Trophoblast cell (in vitro differentiated cells and primary cell): ENCODE measurements at regions not wholly inside any gene's neighbourhood (a gene's known extent, or its start where the extent isn't known, plus 50 kb on each side); places are given as distances from the start of the nearest gene placed in this dataset.
"Not testable (repeated sequence)": the region's sequence is repeated elsewhere in the genome, so short reads cannot be mapped to it uniquely, and the experiment has no call there.

Experiments
- DNase-seq, 2 donors: peaks; one replicate each; pipeline ENCODE4 v3.0.0-alpha.2; 2016
- H2AFZ ChIP-seq: 2 replicates; pipeline ENCODE4 v1.6.1; 2013; ENCODE audit warnings: low read length, moderate library complexity, mild to moderate bottlenecking; ENCODE audit not compliant: insufficient read depth, poor library complexity
- H2AK5ac ChIP-seq: 2 replicates; pipeline ENCODE4 v1.6.1; 2013; ENCODE audit warnings: mild to moderate bottlenecking, low read length
- H2BK120ac ChIP-seq: 2 replicates; pipeline ENCODE4 v1.6.1; 2013; ENCODE audit warnings: low read length, mild to moderate bottlenecking, moderate library complexity; ENCODE audit not compliant: insufficient read depth, poor library complexity
- H2BK12ac ChIP-seq: 2 replicates; pipeline ENCODE4 v1.6.1; 2013; ENCODE audit warnings: mild to moderate bottlenecking, low read length, moderate library complexity
- H2BK5ac ChIP-seq: 2 replicates; pipeline ENCODE4 v1.6.1; 2013; ENCODE audit warnings: low read length, low read depth, moderate library complexity, mild to moderate bottlenecking; ENCODE audit not compliant: poor library complexity
- H3K14ac ChIP-seq: 2 replicates; pipeline ENCODE4 v1.6.1; 2013; ENCODE audit warnings: mild to moderate bottlenecking, low read length
- H3K18ac ChIP-seq: 2 replicates; pipeline ENCODE4 v1.6.1; 2013; ENCODE audit warnings: mild to moderate bottlenecking, low read length
- H3K23ac ChIP-seq: 2 replicates; pipeline ENCODE4 v1.6.1; 2013; ENCODE audit warnings: low read length
- H3K27ac ChIP-seq: 2 replicates; pipeline ENCODE4 v1.5.1; 2013; ENCODE audit warnings: low read depth, mild to moderate bottlenecking, inconsistent platforms, low read length, moderate library complexity
- H3K27me3 ChIP-seq: 2 replicates; pipeline ENCODE4 v1.6.1; 2013; ENCODE audit warnings: inconsistent platforms, mild to moderate bottlenecking, low read length, moderate library complexity; ENCODE audit not compliant: insufficient read depth
- H3K36me3 ChIP-seq, 2 experiments: 1 replicate in 1 of 2; 2 replicates in 1 of 2; pipeline ENCODE4 v1.6.1; 2013; ENCODE audit warnings: low read length in 2 of 2, mild to moderate bottlenecking in 2 of 2, moderate library complexity in 1 of 2; ENCODE audit not compliant: insufficient read depth in 2 of 2, control insufficient read depth in 1 of 2
- H3K4ac ChIP-seq: 2 replicates; pipeline ENCODE4 v1.6.1; 2013; ENCODE audit warnings: low read depth, mild to moderate bottlenecking, low read length, moderate library complexity
- H3K4me1 ChIP-seq, 2 experiments: 1 replicate in 1 of 2; 2 replicates in 1 of 2; pipeline ENCODE4 v1.6.1; 2013; ENCODE audit warnings: low read length in 2 of 2, mild to moderate bottlenecking in 2 of 2, moderate library complexity in 1 of 2; ENCODE audit not compliant: insufficient read depth in 2 of 2, control insufficient read depth in 1 of 2
- H3K4me2 ChIP-seq: 2 replicates; pipeline ENCODE4 v1.6.1; 2013; ENCODE audit warnings: inconsistent platforms, mild to moderate bottlenecking, low read length, moderate library complexity
- H3K4me3 ChIP-seq: 2 replicates; pipeline ENCODE4 v1.5.1; 2013; ENCODE audit warnings: mild to moderate bottlenecking, low read depth, low read length, inconsistent platforms
- H3K79me1 ChIP-seq: one replicate; pipeline ENCODE4 v1.6.1; 2013; ENCODE audit warnings: low read length
- H3K79me2 ChIP-seq: 2 replicates; pipeline ENCODE4 v1.6.1; 2013; ENCODE audit warnings: low read length, mild to moderate bottlenecking; ENCODE audit not compliant: control insufficient read depth, insufficient read depth, poor library complexity
- H3K9ac ChIP-seq: 2 replicates; pipeline ENCODE4 v1.6.1; 2013; ENCODE audit warnings: mild to moderate bottlenecking, low read length
- H3K9me3 ChIP-seq: 2 replicates; pipeline ENCODE4 v1.6.1; 2013; ENCODE audit warnings: low read depth, mild to moderate bottlenecking, control low read depth, inconsistent platforms, low read length; ENCODE audit not compliant: insufficient read depth
- H4K12ac ChIP-seq: 2 replicates; pipeline ENCODE4 v1.6.1; 2013; ENCODE audit warnings: low read depth, mild to moderate bottlenecking, low read length, moderate library complexity
- H4K8ac ChIP-seq: 2 replicates; pipeline ENCODE4 v1.6.1; 2013; ENCODE audit warnings: low read depth, mild to moderate bottlenecking, low read length, moderate library complexity
- H4K91ac ChIP-seq: one replicate; pipeline ENCODE4 v1.6.1; 2013; ENCODE audit warnings: low read depth, mild to moderate bottlenecking, low read length, moderate library complexity
- WGBS: extraction: QIAGEN DNeasy Blood & Tissue Kit; methylation state at CpG from one replicate; pipeline ENCODE4 v1.1.7; 2013; ENCODE audit warnings: missing lambda C conversion rate; ENCODE audit not compliant: insufficient read length, insufficient coverage; ENCODE audit errors: extremely low coverage; 5-methylcytosine and 5-hydroxymethylcytosine counted together

GRCh38 chr5:86689103-86689729 lies 71.5 kb downstream of the COX7C start:
- no peak overlapping the region for H2BK5ac ChIP-seq
- H3K4me3 ChIP-seq: no peak overlapping the region
- H3K79me1 ChIP-seq: no peaks in the 10 kb centered on the region
- H3K4me1 ChIP-seq: no peaks in the 10 kb centered on the region
- H3K79me2 ChIP-seq: no peaks in the 10 kb centered on the region
- H4K91ac ChIP-seq: no peak overlapping the region
- H2AFZ ChIP-seq: no peak overlapping the region
- H3K23ac ChIP-seq: no peak overlapping the region
- no peak for DNase-seq
- no peak overlapping the region for H3K4me2 ChIP-seq
- H3K9me3 ChIP-seq: no peaks in the 10 kb centered on the region
- no peak overlapping the region for H3K27ac ChIP-seq
- H3K18ac ChIP-seq: no peak overlapping the region
- H2BK12ac ChIP-seq: no peak overlapping the region
- no peak overlapping the region for H4K12ac ChIP-seq
- no peak overlapping the region for H3K9ac ChIP-seq
- WGBS: no CpG with 5 or more reads among the region's 1 CpG
- no peak overlapping the region for H3K4ac ChIP-seq
- H3K36me3 ChIP-seq: no peaks in the 10 kb centered on the region
- H2AK5ac ChIP-seq: no peak overlapping the region
- H2BK120ac ChIP-seq: no peak overlapping the region
- no peak overlapping the region for H3K14ac ChIP-seq
- H4K8ac ChIP-seq: no peak overlapping the region
- no peaks in the 10 kb centered on the region for H3K27me3 ChIP-seq

DNA sequence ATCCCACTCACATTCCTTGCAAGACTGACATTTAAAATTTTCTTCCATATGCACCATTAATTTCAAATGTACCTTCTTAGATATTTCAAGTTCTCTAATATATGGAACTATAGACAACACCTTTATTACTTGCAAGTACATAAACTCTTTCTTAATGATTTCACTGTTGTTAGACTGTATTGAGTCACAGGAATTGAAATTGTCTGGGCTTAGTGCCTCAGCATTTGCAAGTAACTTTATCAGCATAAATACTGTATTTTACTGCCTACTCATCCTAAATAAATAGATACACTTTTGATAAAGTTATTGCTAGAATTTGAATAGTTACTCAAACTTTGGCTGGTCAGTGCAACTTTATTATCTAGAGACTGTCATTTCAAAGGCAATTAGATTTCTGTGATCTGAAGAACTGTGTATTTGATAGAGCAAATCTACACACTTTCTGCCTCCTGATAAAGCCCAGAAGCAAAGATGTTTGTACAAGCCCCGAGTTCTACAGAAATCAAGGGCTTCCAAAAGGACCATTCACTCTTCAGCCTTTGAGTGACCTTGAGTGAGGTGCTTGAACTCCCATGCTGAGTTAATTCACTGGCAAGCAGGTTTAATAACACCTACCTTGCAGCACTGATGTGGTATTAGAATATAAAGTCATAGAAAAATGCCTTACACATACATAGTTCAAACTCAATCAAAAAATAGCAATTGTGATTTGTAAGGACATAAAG lies 91.6 kb downstream of the COX7C start:
- no CpG with 5 or more reads among the region's 1 CpG for WGBS
- no peak overlapping the region for H3K4me2 ChIP-seq

GRCh38 chr5:86716121-86716520 lies 98.4 kb downstream of the COX7C start:
- Histone ChIP-seq H3K27ac (no peak overlapping the region), H4K91ac (no peak overlapping the region), H4K8ac (no peak overlapping the region), H2AK5ac (no peak overlapping the region), H2BK120ac (no peak overlapping the region), H3K4me3 (no peak overlapping the region), H3K4me2 (no peak overlapping the region), H3K36me3 (no peaks in the 10 kb centered on the region), H3K14ac (no peak overlapping the region), H3K23ac (no peak overlapping the region), H3K18ac (no peak overlapping the region), H3K79me1 (no peaks in the 10 kb centered on the region), H3K9me3 (no peaks in the 10 kb centered on the region), H3K4ac (no peak overlapping the region), H3K79me2 (no peaks in the 10 kb centered on the region), H4K12ac (no peak overlapping the region), H2BK12ac (no peak overlapping the region), H3K27me3 (no peaks in the 10 kb centered on the region), H3K4me1 (no peaks in the 10 kb centered on the region), H2AFZ (no peak overlapping the region), H2BK5ac (no peak overlapping the region), H3K9ac (no peak overlapping the region)
- DNase-seq: no peak
- WGBS: no CpG with 5 or more reads among the region's 2 CpGs

More for the DNA sequence above, 91.6 kb downstream of the COX7C start:
- Histone ChIP-seq H2BK12ac (no peak overlapping the region), H3K4me3 (no peak overlapping the region), H2BK120ac (no peak overlapping the region), H3K27ac (no peak overlapping the region), H4K91ac (no peak overlapping the region), H3K36me3 (no peaks in the 10 kb centered on the region), H3K9me3 (no peaks in the 10 kb centered on the region), H3K9ac (no peak overlapping the region), H3K4me1 (no peaks in the 10 kb centered on the region), H3K4ac (no peak overlapping the region), H3K14ac (no peak overlapping the region), H2AK5ac (no peak overlapping the region), H3K79me2 (no peaks in the 10 kb centered on the region), H4K12ac (no peak overlapping the region), H2BK5ac (no peak overlapping the region), H3K27me3 (no peaks in the 10 kb centered on the region), H3K79me1 (no peaks in the 10 kb centered on the region), H4K8ac (no peak overlapping the region), H3K23ac (no peak overlapping the region), H3K18ac (no peak overlapping the region), H2AFZ (no peak overlapping the region)
- DNase-seq: no peak

DNA sequence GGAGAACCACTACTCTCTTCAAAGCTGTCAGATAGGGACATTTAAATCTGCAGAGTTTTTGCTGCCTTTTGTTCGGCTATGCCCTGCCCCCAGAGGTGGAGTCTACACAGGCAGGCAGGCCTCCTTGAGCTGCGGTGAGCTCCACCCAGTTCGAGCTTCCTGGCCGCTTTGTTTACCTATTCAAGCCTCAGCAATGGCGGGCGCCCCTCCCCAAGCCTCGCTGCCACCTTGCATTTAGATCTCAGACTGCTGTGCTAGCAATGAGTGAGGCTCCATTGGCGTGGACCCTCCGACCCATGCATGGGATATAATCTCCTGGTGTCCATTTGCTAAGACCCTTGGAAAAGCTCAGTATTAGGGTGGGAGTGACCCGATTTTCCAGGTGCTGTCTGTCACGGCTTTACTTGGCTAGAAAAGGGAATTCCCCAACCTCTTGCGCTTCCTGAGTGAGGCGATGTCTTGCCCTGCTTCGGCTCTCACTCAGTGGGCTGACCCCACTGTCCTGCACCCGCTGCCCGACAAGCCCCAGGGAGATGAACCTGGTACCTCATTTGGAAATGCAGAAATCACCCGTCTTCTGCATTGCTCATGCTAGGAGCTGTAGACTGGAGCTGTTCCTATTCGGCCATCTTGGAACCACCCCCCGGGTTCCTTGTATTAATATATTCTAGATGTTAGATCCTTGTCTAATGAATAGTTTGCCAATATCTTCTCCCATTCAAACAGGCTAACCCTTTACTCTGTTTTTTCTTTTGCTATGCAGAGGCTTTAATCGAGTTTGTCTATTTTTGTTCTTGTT lies 113.8 kb downstream of the COX7C start:
- not testable (repeated sequence) for H3K14ac ChIP-seq, H3K27me3 ChIP-seq, H3K4ac ChIP-seq, H3K18ac ChIP-seq, DNase-seq, H2BK120ac ChIP-seq, H2BK12ac ChIP-seq, H3K36me3 ChIP-seq, H3K4me3 ChIP-seq, H4K8ac ChIP-seq, H3K9ac ChIP-seq, H3K9me3 ChIP-seq, H4K91ac ChIP-seq, H3K23ac ChIP-seq, H4K12ac ChIP-seq, H3K27ac ChIP-seq, H3K4me1 ChIP-seq, H3K79me1 ChIP-seq, H2AFZ ChIP-seq, H3K4me2 ChIP-seq, H2AK5ac ChIP-seq, H2BK5ac ChIP-seq, H3K79me2 ChIP-seq
- no CpG with 5 or more reads among the region's 20 CpGs for WGBS
